Hepatocyte (in vitro differentiated cells): ENCODE measurements at regions not wholly inside any gene's neighbourhood (a gene's known extent, or its start where the extent isn't known, plus 50 kb on each side); places are given as distances from the start of the nearest gene placed in this dataset.

Experiments used
- DNase-seq: peaks from one replicate; pipeline ENCODE4 v3.0.0-alpha.2; 2016; ENCODE audit warnings: low spot score
- H2AFZ ChIP-seq: fragments of 200-600 bp; sonication (generic); 2 replicates; pipeline ENCODE4 v1.6.0; 2016; ENCODE audit warnings: antibody characterized with exemption, mild to moderate bottlenecking
- H3K27ac ChIP-seq: fragments of 200-600 bp; sonication (generic); 2 replicates; pipeline ENCODE4 v1.5.1; 2016; ENCODE audit warnings: mild to moderate bottlenecking
- H3K27me3 ChIP-seq: fragments of 200-600 bp; sonication (generic); 2 replicates; pipeline ENCODE4 v1.6.1; 2016
- H3K36me3 ChIP-seq: fragments of 200-600 bp; sonication (generic); replicated peaks from 2 replicates; pipeline ENCODE4 v1.5.1; 2016; ENCODE audit warnings: low read depth; ENCODE audit not compliant: insufficient read depth
- H3K4me1 ChIP-seq: fragments of 200-600 bp; sonication (generic); 2 replicates; pipeline ENCODE4 v1.5.1; 2016; ENCODE audit warnings: mild to moderate bottlenecking, moderate library complexity; ENCODE audit not compliant: insufficient read depth
- H3K4me2 ChIP-seq: fragments of 200-600 bp; sonication (generic); 2 replicates; pipeline ENCODE4 v1.6.0; 2016
- H3K4me3 ChIP-seq: fragments of 200-600 bp; sonication (generic); 2 replicates; pipeline ENCODE4 v1.5.1; 2016; ENCODE audit warnings: mild to moderate bottlenecking
- H3K79me2 ChIP-seq: fragments of 200-600 bp; sonication (generic); 2 replicates; pipeline ENCODE4 v1.6.0; 2017; ENCODE audit warnings: mild to moderate bottlenecking
- H3K9me2 ChIP-seq: fragments of 200-600 bp; sonication (generic); replicated peaks from 2 replicates; pipeline ENCODE4 v1.6.0; 2017; ENCODE audit warnings: mild to moderate bottlenecking; ENCODE audit not compliant: insufficient read depth
- H3K9me3 ChIP-seq: fragments of 200-600 bp; sonication (generic); 2 replicates; pipeline ENCODE4 v1.5.1; 2016; ENCODE audit warnings: low read depth, mild to moderate bottlenecking
- H4K20me1 ChIP-seq: fragments of 200-600 bp; sonication (generic); 2 replicates; pipeline ENCODE4 v1.6.0; 2016; ENCODE audit warnings: mild to moderate bottlenecking; ENCODE audit not compliant: insufficient read depth, poor library complexity, severe bottlenecking
- EZH2 ChIP-seq: fragments of 200-600 bp; sonication (generic); IDR thresholded peaks from 2 replicates; pipeline ENCODE4 v1.6.1; 2016; ENCODE audit warnings: antibody characterized with exemption, mild to moderate bottlenecking, borderline replicate concordance
- EZH2phosphoT487 ChIP-seq: fragments of 200-600 bp; sonication (generic); IDR thresholded peaks from one replicate; pipeline ENCODE4 v1.6.1; 2018; ENCODE audit warnings: antibody characterized with exemption, mild to moderate bottlenecking, low read depth, moderate library complexity; ENCODE audit not compliant: unreplicated experiment, severe bottlenecking
- WGBS: methylation state at CpG from one replicate; pipeline ENCODE4 v1.1.6; 2016; ENCODE audit warnings: low lambda C conversion rate; ENCODE audit errors: missing lambda C conversion rate; 5-methylcytosine and 5-hydroxymethylcytosine counted together
- TF ChIP-seq, protein P1 (sequence below): fragments of 200-600 bp; sonication (generic); IDR thresholded peaks from 2 replicates; pipeline ENCODE4 v1.5.1; 2016; ENCODE audit warnings: antibody characterized with exemption, mild to moderate bottlenecking; ENCODE audit not compliant: poor library complexity

GRCh38 chr2:66813525-66813924 is 378.6 kb downstream of the MEIS1 start:
- Histone ChIP-seq H2AFZ (no peak overlapping the region), H3K36me3 (no peaks in the 10 kb centered on the region), H3K4me2 (peak overlapping the region; percentile 32), H3K9me3 (no peaks in the 10 kb centered on the region), H3K4me3 (no peak overlapping the region), H3K9me2 (no peaks in the 10 kb centered on the region), H3K27ac (peak overlapping the region; percentile 26), H3K27me3 (no peaks in the 10 kb centered on the region), H3K79me2 (no peaks in the 10 kb centered on the region), H3K4me1 (no peaks in the 10 kb centered on the region), H4K20me1 (no peaks in the 10 kb centered on the region)
- TF ChIP-seq EZH2phosphoT487 (no peak), EZH2 (no peak)
- TF ChIP-seq, protein P1, sequence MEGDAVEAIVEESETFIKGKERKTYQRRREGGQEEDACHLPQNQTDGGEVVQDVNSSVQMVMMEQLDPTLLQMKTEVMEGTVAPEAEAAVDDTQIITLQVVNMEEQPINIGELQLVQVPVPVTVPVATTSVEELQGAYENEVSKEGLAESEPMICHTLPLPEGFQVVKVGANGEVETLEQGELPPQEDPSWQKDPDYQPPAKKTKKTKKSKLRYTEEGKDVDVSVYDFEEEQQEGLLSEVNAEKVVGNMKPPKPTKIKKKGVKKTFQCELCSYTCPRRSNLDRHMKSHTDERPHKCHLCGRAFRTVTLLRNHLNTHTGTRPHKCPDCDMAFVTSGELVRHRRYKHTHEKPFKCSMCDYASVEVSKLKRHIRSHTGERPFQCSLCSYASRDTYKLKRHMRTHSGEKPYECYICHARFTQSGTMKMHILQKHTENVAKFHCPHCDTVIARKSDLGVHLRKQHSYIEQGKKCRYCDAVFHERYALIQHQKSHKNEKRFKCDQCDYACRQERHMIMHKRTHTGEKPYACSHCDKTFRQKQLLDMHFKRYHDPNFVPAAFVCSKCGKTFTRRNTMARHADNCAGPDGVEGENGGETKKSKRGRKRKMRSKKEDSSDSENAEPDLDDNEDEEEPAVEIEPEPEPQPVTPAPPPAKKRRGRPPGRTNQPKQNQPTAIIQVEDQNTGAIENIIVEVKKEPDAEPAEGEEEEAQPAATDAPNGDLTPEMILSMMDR = no peak
- DNase-seq = no peak
- 42% methylated on average over 1 of the region's 1 CpG for WGBS

DNA sequence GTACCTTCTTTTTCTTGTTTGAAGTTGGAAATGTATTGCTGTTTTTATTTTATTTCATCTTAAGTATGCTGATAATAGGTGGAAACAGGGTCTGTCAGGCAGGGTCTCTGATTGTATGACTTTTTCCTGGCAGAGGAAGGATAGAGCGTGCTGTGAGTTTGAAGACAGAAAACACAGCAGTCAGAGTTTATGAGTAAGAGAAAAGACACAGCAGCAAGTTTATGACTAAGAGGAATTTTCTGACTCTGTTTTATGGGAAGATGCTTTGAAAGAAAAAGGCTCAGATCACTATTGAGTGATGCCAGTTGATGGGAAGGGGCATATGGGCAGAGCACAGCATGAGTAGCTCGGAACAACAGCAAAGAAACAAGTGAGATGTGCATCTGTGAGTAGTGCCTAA is 379.1 kb downstream of the MEIS1 start:
- no peaks in the 10 kb centered on the region for H3K4me1 ChIP-seq
- no peaks in the 10 kb centered on the region for H3K79me2 ChIP-seq
- no peaks in the 10 kb centered on the region for H3K9me2 ChIP-seq
- H4K20me1 ChIP-seq = no peaks in the 10 kb centered on the region
- no peak overlapping the region for H2AFZ ChIP-seq
- TF ChIP-seq, protein P1 = no peak
- TF ChIP-seq EZH2 (no peak), EZH2phosphoT487 (no peak)
- H3K27ac ChIP-seq = peak overlapping the region; percentile 26
- H3K4me2 ChIP-seq = peak overlapping the region; percentile 32
- no peaks in the 10 kb centered on the region for H3K9me3 ChIP-seq
- DNase-seq = no peak
- 27% methylated on average over 2 of the region's 2 CpGs for WGBS
- H3K4me3 ChIP-seq = no peak overlapping the region
- no peaks in the 10 kb centered on the region for H3K36me3 ChIP-seq
- H3K27me3 ChIP-seq = no peaks in the 10 kb centered on the region

DNA sequence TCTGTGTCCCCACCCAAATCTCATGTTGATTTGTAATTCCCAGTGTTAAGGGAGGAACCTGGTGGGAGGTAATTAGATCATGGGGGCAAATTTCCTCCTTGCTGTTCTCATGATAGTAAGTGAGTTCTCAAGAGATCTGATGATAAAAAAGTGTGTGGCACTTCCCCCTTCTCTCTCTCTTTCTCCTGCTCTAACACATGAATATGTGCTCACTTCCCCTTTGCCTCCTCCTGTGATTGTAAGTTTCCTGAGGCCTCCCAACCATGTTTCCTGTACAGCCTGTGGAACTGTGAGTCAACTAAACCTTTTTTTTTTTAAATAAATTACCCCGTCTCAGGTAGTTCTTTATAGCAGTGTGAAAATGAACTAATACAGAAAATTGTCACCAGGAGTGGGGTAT is 380.0 kb downstream of the MEIS1 start:
- WGBS = 90% methylated on average over 1 of the region's 1 CpG
- Histone ChIP-seq H3K79me2 (no peaks in the 10 kb centered on the region), H3K4me1 (no peaks in the 10 kb centered on the region), H3K27me3 (no peaks in the 10 kb centered on the region), H3K4me2 (no peak overlapping the region), H3K4me3 (no peak overlapping the region), H3K36me3 (no peaks in the 10 kb centered on the region), H3K27ac (no peak overlapping the region), H3K9me2 (no peaks in the 10 kb centered on the region), H2AFZ (no peak overlapping the region), H4K20me1 (no peaks in the 10 kb centered on the region), H3K9me3 (no peaks in the 10 kb centered on the region)
- no peak for TF ChIP-seq EZH2
- TF ChIP-seq EZH2phosphoT487 = no peak
- TF ChIP-seq, protein P1 = no peak
- no peak for DNase-seq

DNA sequence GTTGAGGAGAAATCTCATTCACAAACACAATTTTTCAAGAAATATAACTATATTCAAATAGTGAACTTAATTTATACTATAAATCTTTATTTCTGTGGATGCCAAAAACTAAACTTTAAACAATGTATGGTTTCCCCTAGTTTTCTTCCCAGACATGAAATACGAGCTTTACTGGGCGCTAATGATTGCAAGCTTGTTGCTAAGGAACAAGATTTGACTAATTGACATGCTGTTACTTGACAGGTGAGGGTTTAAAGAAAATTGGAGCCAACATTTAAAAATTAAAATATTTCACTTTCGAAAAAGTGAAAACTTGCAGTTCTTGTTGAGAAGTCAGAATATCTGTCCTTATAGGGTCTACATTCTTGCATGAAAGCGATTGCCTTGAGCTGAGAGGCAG is 381.0 kb downstream of the MEIS1 start:
- no peaks in the 10 kb centered on the region for H3K4me1 ChIP-seq
- no peak for DNase-seq
- no peaks in the 10 kb centered on the region for H3K9me2 ChIP-seq
- no peak overlapping the region for H2AFZ ChIP-seq
- H3K4me3 ChIP-seq = no peak overlapping the region
- WGBS = 78% methylated on average over 4 of the region's 4 CpGs
- no peaks in the 10 kb centered on the region for H3K9me3 ChIP-seq
- H3K4me2 ChIP-seq = no peak overlapping the region
- no peaks in the 10 kb centered on the region for H3K79me2 ChIP-seq
- no peaks in the 10 kb centered on the region for H3K27me3 ChIP-seq
- no peaks in the 10 kb centered on the region for H4K20me1 ChIP-seq
- no peak overlapping the region for H3K27ac ChIP-seq
- H3K36me3 ChIP-seq = no peaks in the 10 kb centered on the region
- TF ChIP-seq EZH2phosphoT487 (no peak), EZH2 (no peak)
- TF ChIP-seq, protein P1 = no peak
